ENCODE measurements at regions not wholly inside any gene's neighbourhood (a gene's known extent, or its start where the extent isn't known, plus 50 kb on each side); places are given as distances from the start of the nearest gene placed in this dataset.

GRCh38 chrX:9163214-9163709, 129.3 kb upstream of the FAM9B start:
- TF ChIP-seq EZH2 (IDR thresholded peaks at IDR 0.05) (no peak), EZH2phosphoT487 (IDR thresholded peaks at IDR 0.05) (no peak), CTCF (IDR thresholded peaks at IDR 0.05) (no peak)

Data from neural progenitor cell (in vitro differentiated cells).